ENCODE measurements at regions not wholly inside any gene's neighbourhood (a gene's known extent, or its start where the extent isn't known, plus 50 kb on each side); places are given as distances from the start of the nearest gene placed in this dataset.

- no peak for DNase-seq
Measured at GRCh38 chr20:6884114-6884513, 116.6 kb downstream of the BMP2 start.

DNA sequence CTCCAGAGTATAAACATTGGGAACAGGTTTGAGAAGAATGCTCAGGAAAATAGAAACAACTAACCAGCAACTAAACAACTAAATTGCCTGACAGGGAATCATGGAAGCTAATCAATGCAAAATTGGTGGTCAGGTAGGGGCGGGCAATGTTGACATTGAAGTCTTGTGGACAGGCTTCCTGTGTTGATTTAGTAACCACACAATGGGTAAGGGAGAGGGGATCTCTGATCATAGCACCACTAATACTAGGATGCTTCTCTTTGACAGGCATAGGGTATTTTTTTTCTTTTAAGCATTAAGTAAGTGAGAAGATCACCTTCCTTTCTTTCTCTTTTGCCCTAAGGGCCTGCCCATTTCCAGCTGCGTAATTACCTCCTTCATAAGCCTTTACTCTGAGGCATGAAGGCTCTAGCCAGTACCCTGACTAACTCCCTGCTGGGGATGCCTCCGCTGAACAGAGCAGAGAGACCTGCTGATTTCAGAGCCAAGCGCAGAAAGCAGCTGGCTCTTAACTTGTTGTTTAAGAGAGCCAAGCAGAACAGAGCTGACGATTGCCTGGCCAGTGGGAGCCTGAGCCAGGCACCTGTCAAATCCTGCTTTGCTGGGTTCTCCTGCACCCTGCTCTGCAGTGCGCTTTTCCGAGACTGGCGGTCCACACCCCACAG, 118.7 kb downstream of the BMP2 start:
- peak in 2 of 56 donors; percentile 2 to 4 for DNase-seq

DNA sequence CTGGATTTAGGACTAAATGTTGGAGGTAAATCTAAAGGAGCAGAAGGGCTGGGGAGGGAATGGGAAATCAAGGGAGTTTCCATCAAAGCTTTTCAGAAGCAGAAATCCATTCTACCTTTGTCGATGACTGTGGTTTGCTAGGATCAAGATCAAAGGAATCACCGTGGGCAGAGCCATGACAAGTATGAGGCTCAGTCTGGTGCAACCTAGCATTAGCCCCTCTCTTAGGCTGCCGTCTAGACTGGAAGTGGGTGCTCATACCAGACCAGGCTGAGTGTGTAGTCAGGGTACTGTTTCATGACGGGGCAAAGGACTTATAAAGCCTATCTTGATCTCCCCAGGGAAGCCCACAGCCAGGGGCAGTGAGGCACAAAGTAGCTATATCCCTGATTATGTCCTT, 120.5 kb downstream of the BMP2 start:
- no peak for DNase-seq

DNA sequence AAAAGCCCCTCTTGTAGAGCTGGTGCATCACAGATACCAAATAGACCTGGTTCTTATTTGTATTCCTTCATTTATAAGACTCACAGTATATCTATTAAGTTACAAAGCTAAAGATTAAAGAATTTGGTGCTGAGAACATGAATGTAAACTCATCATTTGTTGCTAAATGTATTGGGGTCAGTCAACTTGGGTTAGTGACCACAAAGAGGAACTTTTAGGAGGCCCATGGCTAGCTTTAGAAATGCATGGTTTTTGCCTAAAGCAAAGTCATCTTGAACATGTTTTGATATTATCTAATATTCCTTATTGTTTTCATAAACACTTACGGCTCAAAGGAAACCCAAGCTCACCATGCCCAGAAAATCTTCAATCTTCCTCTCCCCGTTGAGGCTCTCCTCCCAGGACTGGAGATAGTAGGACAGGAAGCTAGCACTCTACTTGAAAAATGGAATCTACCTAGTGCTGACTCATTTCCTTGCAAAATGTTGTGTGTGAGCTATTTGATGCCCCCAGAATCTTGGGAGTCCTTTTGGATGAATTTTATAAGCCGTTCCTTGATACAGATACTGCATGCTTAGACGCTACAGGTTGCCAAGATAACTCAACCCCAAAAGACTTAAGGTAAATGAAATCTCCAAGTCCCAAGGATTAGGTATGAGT, 121.4 kb downstream of the BMP2 start:
- DNase-seq = no peak

DNA sequence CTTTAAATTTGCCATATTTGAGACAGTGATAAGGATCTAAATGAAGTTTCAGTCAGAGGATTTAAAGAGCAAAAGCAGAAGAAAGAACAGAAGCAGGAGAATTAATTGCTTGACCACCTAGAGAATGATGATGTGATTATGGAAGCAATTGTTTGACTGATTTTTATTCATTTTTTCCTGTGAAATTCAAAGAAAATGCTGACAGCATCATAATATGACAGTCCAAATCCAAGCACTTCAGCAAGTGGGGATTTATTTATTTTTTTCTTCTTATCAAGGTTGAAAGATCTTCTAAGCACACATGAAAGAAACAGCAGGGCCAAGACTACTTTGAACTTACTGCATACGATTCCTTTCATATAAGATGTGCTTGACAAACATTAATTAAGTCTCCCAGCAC, 125.2 kb downstream of the BMP2 start:
- DNase-seq = no peak

DNA sequence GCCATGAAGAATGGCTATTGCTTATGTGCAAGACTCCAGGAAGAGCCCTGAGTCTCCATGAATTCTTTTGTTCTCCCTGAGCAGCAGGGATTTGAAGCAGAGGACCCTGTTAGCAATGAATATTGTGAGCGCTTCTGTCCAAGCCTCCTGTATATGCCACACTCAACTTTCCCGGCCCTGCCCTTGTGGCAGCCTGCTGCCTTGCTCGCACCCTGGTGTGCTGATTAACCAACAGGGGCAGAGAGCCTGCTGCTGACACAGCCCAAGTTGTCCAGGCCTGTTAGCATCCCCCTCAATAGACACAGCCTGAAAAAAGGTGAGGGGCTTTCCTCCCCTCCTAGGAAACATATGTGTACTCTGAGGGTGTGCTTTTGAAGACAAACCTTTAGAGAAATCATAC, 131.4 kb downstream of the BMP2 start:
- no peak for DNase-seq

DNA sequence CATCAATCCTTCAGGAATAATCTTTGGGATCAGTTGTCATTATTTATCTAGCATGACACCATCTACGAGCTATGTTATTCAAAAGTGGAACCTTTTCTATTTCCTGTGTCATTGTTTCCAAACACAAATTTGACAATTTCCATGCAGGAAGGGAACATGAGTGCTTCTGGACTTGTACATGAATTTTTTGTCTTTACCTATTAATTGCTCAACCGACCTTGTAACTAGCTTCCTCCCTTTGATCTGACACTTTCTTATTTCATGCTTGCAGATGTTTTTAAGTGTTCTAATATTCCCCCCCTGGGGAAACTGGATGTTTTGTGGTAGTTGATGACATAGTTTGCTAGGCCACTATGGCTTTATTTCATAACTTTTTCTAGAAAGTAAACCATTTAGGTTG, 139.4 kb downstream of the BMP2 start:
- DNase-seq = no peak

GRCh38 chr20:6908673-6909072, 141.2 kb downstream of the BMP2 start:
- DNase-seq = no peak

- DNase-seq = no peak
Measured at GRCh38 chr20:6909608-6910007, 142.1 kb downstream of the BMP2 start.

GRCh38 chr20:6914986-6915385, 147.5 kb downstream of the BMP2 start:
- DNase-seq = no peak

DNA sequence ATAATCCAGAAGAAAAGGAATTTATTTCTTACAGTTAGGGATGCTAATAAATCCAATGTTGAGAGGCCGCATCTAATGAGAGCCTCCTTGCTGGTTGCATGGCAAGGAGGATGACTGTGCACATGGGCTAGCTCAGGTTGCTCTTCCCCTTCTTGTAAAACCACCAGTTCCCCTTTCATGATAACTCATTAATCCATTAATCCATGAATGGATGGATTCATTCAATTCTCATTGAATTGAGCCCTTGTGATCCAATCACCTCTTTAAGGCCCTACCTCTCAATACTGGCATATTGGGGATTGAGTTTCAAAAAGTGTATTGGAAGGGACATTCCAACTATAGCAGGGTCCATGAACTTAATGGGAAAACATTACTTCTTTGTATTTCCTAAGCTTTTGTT, 149.5 kb downstream of the BMP2 start:
- no peak for DNase-seq

- DNase-seq = peak in 4 of 56 donors; percentile 4 to 16 (median 10)
Measured at GRCh38 chr20:6919792-6920468, 152.4 kb downstream of the BMP2 start.

- DNase-seq = peak in 1 of 56 donors; percentile 1
Measured at GRCh38 chr20:6920991-6921613, 153.6 kb downstream of the BMP2 start.

DNA sequence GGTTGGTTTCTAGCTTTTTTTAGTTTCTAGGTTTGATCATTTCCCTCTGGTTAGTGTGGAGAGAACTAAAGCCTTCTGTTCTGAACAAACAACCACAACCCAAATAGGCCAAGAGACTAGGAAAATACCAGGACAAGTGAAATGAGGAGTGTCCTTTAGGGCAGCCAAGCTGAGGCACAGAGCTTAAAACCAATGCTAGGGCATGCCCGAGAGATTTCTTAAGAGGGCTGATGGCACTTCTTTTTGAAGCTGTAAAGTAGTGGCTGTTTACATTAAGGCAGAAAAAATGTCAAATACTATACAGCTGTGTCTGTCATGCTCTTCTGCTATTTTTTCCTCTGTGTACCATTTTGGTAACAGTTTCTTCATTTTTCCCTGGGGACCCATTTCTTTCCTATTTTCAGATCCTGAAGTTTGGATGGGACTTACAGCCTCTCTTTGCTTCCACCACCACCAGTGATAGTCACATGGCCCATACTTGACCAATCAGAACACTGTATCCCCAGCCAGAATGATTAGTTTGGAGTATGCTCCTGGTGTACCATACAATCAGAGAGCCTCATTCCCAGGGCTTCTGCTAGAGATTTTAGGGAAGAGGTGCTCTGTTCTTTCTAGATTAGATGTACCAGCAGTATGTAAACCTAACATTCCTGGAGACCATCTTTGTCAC, 154.4 kb downstream of the BMP2 start:
- DNase-seq = no peak

DNA sequence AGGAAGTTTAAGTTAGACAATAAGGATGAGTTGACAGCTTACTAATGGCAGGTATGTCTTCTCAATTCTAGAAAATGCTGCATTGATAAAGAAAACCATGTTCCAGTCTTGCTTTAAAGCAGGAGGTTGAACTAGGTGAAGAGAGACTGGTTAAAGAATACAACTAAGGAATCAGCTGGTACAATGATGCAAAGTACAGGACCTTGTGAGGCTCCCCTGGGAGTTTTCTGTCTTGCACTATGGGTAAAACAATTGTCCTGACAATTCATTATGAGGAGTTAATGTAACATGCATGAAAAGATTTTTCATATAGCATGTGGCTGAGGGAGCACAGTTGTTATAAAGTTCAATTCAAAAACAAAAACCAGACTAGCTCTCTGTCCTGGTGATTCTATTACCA, 157.2 kb downstream of the BMP2 start:
- no peak for DNase-seq

- no peak for DNase-seq
Measured at GRCh38 chr20:6925744-6926278, 158.3 kb downstream of the BMP2 start.

DNA sequence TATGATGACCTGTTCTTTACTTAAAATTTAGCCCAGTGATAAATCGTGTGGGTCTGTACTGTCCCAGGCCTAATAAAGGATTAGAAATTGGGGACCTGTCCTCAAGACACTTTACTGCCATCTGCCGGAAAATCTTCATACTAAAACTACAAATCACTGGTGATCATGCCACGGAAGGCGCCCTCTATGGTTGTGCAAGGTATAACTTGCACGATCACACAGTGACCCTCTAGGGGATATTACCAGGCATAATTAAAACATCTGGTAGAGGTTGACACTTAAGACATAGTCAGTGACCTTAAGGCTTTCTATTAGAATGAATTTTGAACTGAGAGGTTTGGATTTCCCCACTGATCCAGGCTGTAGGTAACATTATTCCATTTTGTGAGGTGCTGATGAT, 172.6 kb downstream of the BMP2 start:
- DNase-seq = no peak

DNA sequence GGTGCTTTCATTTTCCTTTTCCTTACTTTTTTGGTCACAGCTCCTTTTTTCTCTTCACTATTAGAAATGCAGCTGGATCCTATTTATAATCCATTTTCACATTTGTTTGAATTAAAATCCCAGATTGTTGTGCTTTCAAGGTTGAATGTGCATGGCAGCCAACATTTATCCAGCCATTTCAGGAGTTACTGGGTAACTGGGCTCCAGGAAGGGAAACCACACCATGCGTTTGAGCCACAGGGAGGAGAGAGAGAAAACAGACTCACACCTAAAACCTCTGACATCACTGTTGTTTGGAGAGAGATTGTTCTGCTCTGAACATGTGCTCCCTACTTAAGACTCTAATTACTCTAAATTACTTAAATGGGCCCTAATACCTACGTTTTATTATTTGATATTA, 173.4 kb downstream of the BMP2 start:
- DNase-seq = no peak

- no peak for DNase-seq
Measured at GRCh38 chr20:6941571-6941970, 174.1 kb downstream of the BMP2 start.

- DNase-seq = no peak
Measured at GRCh38 chr20:6942266-6942665, 174.8 kb downstream of the BMP2 start.

GRCh38 chr20:6944292-6944691, 176.8 kb downstream of the BMP2 start:
- no peak for DNase-seq

- no peak for DNase-seq
Measured at GRCh38 chr20:6953611-6954010, 186.1 kb downstream of the BMP2 start.

Measured in nucleus accumbens (tissue), 56 donors.